Renal cortex interstitium (tissue), 11 donors: ENCODE measurements at regions not wholly inside any gene's neighbourhood (a gene's known extent, or its start where the extent isn't known, plus 50 kb on each side); places are given as distances from the start of the nearest gene placed in this dataset.
A peak's percentile ranks its signal among the peaks of the same experiment; 100 is the strongest.
"Not testable (repeated sequence)": the region's sequence is repeated elsewhere in the genome, so short reads cannot be mapped to it uniquely, and the experiment has no call there.

Experiments used
- DNase-seq, 11 donors: peaks; one replicate each; pipeline ENCODE4 v3.0.0-alpha.2; 2013; ENCODE audit warnings: low read depth in 9 of 11, low spot score in 4 of 11; ENCODE audit errors: extremely low read depth in 1 of 11

DNA sequence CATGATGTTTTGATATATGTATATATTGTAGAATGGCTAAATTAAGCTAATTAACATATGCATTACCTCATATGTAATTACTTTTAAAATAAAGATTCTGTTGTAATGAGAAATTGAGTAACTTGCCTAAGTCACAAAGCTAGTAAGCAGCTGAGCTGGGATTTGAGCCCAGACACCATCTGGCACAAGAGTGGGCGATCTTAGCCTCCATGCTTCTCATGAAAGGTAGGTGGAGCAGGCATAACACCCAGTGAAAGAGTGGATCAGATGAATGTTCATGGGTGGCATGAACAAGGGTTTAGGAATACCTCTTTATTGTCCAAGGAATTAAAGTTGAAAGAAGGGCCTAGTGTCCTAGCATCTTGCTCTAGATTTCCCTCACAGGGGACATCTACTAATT lies 365.4 kb downstream of the TFAP2B start:
- DNase-seq = no peak

DNA sequence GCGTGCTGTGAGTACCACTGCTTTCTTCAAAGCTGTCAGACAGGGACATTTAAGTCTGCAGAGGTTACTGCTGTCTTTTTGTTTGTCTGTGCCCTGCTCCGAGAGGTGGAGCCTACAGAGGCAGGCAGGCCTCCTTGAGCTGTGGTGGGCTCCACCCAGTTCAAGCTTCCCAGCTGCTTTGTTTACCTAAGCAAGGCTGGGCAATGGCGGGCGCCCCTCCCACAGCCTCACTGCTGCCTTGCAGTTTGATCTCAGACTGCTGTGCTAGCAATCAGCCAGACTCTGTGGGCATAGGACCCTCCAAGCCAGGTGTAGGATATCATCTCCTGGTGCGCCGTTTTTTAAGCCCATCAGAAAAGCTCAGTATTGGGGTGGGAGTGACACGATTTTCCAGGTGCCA lies 374.5 kb downstream of the TFAP2B start:
- DNase-seq = not testable (repeated sequence)

DNA sequence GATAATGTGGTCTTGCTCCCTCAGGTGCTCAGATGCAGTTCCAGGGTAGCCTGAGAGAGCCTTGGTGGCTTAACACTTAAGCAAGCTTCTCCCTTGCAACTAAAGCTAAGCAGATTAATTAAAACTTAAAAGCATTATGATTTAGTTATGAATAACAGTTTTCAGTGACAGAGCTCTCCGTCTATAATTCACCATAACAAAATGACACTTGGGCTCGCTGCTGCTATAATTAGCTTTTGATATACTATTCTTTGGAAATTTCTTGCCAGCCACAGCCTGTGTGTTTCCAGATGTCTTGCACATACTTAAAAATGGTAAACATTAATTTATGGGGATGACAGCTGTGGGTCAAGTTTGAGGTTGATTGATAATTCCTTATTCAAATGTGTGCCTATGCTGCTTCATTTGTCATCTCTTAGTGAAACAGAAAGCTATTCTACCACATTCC lies 380.5 kb downstream of the TFAP2B start:
- DNase-seq = no peak

DNA sequence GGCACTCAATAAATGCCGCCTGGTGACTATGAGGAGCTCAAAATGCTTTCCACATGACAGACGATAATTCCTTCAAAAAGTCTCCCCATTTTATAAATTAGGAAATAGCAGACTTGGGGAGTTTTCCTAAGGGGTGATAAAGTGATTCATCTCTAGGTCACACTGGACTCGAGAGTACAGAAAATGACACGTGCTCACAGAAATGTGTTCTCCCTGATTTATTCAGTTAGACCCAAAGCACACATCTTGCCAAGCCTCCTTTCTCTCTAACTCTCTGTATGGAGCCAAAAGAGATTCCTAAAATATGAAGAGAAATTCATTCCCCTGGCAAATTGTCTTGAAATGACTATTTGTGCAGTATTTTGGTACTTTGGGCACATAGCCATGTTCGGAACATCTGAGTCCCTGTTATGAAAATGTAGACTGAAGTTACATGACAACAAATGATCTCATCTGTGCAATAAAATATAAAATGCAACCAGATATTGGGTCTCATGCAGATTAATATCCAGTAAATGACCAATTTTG lies 381.1 kb downstream of the TFAP2B start:
- no peak for DNase-seq

DNA sequence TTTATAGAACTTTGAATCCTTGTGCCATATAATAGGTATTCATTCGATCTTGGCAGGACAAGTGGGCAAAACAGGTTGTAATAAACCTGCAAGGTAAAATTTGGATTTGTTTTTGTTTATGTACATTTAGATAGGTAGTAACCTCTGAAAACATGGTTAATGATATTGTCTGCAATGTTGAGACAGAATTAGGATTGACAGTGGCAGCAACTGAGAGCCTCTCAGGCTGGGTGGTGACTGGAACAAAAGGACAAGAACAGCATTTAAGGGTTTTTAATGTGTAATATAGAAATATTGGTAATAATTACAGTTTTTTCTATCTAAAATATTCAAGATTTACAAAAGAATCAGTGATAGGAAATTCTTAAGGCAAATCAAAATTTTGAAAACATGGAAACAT lies 382.0 kb downstream of the TFAP2B start:
- no peak for DNase-seq

DNA sequence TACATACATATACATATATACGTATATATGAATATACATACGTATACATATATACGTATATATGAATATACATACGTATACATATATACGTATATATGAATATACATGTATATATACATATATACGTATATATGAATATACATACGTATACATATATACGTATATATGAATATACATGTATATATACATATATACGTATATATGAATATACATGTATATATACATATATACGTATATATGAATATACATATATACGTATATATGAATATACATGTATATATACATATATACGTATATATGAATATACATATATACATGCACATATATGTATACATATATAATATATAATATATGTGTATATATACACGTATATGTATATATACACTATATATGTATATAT lies 384.0 kb downstream of the TFAP2B start:
- not testable (repeated sequence) for DNase-seq

DNA sequence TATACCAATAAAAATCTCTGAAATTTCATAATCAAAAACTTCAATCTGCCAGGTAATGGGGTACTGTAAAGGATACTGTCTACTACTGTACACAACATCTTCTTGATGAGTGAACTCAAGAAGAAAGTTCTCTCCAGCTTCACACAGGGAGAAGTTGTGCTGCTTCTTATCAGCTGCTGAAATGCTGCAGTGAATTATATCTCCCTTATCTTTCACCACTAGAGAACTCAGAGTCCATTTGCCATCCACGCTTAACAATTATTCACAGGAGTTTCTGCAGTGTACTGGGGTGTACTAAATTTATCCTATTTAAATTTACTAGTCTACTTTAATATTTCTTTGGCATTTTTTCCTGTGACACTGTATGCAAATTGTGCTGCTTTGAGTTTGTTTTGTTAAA lies 384.8 kb downstream of the TFAP2B start:
- no peak for DNase-seq

DNA sequence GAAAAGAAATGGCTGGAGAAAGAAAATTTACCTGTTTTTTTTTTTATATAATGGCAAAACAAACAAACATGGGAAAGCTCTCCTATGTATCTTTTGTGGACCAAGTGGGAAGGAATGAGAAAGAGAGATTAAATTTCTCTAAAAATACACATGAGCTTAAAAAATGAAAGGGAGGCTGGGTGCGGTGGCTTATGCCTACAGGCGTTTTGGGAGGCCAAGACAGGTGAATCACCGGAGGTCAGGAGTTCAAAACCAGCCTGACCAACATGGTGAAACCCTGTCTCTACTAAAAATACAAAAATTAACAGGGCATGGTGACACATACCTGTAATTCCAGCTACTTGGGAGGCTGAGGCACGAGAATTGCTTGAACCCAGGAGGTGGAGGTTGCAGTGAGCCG lies 388.0 kb downstream of the TFAP2B start:
- DNase-seq = not testable (repeated sequence)

DNA sequence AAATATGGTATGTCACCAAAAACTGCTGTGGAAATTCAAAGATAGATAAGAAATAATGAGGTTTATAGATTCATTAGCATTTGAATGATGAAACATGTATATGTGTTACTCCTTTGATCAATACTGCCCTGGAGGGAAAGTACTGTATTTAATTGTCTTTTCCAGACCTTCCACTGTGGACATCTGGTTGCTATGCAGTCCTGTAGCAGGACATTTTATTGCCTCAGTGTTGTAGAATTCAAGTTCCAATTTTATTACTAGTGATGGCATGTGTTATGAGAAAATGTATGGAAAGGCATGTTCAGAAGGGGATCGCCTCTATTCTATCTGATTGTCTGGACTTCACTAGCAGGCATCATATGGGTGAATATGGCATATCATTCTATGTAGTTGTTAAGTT lies 391.0 kb downstream of the TFAP2B start:
- DNase-seq = no peak

DNA sequence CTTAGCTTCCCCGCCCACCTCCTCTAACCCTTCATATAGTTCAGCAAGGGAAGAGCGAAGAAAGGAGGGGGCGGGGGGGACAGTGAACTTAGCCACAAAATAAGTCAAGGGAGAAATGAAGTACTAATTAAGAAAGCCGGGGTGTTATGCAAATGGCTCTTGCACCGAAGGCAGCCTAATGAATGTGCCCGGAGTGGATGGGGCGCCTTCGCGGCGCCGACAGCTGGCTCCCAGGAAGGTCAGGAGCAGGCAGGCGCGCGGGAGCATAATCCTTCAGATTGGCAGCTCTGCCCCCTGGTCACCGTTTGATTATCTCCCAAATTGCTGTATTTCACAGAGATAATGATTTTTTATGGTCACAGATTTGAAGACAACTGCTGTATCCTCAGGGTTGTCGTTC lies 395.1 kb downstream of the TFAP2B start:
- DNase-seq = no peak

DNA sequence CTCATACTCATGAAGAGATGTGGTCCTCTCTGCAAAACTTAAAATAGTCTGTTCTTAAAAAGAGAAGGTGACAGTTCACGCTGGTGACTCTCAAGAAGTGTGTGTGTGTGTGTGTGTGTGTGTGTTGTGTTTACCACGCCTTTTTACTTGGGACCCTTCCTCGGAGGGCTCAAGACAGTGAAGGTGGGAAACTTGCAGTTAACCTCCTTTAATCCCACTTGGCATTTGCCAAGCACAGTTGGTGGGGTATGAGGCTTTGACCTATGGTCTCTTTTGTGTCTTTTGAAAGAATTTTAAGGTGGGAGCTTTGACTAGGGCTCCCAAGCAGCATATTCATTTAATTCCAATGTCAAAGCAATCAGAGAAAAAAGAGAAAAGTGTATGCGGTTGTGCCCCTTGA lies 395.8 kb downstream of the TFAP2B start:
- no peak for DNase-seq

DNA sequence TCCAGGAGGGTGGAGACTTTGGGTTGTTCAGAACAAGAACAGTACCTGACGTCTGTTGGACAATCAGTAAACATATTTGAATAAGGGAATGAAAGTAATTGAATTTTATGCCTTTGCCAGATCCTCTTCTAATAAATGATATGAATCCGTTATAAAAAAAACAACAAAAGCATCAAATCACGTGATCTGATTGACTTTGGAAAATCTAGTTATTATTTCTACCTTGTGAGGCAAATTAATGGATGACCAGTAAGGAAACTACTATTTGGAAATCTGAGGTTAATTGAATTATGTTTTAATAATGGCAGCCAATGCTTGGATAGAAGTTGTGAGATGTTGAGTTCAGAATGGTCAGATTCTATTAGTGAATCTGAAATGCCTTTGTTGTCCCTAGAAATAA lies 399.5 kb downstream of the TFAP2B start:
- DNase-seq = no peak

DNA sequence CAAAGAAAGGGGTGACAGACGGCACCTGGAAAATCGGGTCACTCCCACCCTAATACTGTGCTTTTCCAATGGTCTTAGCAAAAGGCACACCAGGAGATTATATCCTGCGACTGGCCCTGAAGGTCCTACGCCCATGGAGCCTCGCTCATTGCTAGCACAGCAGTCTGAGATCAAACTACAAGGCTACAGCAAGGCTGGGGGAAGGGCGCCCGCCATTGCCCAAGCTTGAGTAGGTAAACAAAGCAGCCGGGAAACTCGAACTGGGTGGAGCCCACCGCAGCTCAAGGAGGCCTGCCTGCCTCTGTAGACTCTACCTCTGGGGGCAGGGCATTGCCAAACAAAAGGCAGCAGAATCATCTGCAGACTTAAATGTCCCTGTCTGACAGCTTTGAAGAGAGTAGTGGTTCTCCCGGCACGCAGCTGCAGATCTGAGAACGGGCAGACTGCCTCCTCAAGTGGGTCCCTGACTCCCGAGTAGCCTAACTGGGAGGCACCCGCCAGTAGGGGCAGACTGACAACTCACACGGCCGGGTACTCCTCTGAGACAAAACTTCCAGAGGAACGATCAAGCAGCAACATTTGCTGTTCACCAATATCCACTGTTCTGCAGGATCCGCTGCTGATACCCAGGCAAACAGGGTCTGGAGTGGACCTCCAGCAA lies 406.0 kb downstream of the TFAP2B start:
- not testable (repeated sequence) for DNase-seq

DNA sequence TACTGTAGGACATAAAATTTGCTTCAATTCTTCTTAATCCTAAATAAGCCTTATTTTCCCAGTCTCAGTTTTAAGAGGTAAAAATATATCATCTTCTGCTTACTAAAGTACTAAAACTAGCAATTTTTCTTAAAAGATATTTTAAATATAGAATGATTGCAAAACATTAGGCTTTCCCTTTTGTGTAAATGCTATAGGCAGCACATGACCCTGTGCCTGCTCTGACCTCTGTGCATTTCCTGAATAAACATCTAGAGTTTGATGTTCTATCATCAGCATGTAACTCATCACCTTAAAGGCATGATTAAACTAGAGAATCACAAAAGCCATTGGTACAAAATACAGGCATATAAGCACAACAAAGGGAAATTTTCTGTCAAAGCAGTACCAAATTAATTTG lies 422.7 kb downstream of the TFAP2B start:
- no peak for DNase-seq

DNA sequence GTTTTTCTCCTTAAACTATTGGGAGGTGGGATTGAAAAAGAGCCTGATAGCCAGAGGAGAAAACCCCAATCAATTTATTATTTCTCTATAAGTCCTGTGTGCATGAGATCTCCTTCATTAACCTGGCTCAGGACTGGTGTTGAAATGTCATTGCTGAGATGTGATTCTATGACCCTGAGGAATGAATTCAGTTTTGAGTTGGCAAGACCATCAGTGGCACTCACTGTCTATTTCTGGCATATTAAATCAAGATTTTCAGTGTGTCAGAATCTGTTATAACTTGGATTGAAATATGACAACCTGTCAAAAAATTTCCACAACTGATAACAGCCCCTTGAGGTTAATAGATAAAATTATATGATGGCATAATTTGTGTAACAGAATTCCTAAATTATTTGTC lies 431.1 kb downstream of the TFAP2B start:
- DNase-seq = no peak

DNA sequence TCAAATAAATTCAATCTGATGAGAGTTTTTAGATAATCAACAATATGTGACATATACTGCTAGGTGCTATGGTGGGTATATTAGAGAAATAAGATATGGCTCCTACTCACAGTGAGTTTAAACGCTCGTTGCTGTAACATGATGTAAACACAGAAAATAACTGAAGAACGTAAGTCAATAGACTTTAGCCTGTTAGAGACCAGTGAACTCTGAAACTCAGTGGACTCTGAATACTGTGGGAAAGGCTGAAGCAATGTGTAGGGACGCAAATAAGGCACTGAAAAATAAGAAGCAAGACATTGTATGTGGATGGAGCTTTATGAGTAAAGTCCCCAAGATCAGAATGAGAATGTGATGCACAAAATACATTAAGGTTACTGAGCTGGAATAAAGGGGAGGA lies 431.6 kb downstream of the TFAP2B start:
- peak in 1 of 11 donors; percentile 11 for DNase-seq

DNA sequence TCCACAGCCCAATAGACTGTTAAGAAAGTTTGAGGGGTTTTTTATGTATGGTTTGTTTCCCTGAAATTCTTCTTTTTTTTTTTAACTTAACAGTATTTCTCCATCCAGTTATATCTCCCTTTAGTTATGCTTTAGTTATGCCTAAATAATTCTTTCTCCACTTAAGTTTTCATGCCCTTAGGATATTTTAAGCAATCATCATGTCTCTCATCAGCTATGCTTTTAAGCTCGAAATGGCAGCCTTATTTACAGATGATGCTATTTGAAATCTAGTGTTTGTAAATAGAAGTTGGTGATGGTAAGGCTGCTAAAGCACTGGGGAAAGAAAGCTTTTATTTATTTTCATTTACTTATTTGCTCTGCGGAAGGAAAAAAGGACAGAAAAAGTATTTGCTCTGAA lies 439.3 kb downstream of the TFAP2B start:
- DNase-seq = no peak

DNA sequence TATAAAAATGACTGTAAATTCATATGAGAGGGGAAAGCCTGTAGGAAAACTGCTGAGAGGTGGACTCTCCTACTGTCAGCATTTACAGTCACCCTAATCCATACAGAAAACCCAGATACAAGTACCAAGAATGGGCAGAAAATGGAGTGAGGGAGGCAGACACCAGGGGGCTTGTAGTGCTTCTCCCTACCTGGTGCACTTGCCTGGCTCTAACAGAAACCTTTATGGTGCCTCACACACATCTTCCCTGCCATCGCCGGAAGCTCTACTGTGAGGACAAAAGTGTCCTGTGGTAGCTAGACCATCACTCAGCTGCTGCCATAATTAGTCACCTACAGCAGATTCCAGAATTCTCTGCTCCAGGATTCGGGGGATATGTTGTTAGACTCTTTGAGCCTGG lies 441.3 kb downstream of the TFAP2B start:
- DNase-seq = no peak

DNA sequence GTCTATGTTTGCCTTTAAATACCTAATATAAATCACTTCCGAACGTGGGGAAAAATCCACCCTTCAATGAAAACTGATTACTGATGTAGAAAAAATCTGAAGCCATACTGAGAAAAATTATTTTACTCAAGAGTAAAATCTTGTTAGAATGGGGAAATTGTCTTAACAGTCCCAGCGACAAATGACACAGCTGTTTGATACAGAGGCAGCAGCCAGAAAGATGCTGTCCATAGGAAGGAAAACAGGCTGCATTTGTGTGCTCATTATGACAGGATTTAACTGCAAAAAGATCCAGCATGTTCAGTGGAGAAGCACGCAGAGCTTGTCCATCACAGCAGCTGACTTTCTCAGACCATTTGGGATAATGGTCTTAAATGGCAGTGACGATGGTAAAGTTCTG lies 443.0 kb downstream of the TFAP2B start:
- DNase-seq = peak in 4 of 11 donors; percentile 4 to 24 (median 18)

DNA sequence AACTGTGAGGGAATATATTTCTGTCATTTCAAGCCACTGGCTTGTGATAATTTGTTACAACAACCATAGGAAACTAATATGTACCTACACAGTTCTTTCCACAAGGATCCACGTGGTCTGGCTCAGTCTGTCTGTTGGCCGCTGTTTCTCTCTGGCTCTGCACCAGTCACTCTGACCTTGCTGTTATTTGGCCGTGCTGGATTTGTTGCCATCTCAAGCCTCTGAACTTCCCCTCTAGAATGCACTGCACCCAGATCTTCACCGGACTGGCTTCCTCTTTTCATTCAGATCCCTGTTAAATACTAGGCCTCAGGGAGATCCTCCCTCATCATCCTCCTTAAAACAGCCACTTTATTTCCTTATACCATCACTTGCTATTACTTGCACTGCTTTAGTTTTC lies 446.8 kb downstream of the TFAP2B start:
- no peak for DNase-seq

DNA sequence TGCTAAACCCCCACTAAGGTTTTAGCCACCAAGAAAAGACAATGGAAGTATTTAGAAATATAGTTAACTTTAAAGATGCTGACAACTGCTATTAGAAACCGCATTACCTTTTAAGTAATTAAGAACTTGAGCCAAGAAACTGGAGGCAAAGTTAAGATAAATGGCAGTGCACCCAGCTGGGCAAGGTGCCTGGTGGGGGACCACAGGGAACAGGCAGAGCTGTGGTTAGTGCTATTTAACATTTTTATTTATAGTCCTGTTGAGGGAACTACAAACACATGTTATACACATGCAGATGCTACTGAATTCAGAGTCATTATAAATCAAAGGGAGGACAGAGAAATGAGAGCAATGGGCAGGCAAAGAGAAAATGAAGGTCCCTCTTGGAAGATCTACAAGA lies 447.9 kb downstream of the TFAP2B start:
- DNase-seq = no peak
